Peyer's patch (tissue), 4 donors: ENCODE measurements at regions not wholly inside any gene's neighbourhood (a gene's known extent, or its start where the extent isn't known, plus 50 kb on each side); places are given as distances from the start of the nearest gene placed in this dataset.

ENCODE experiments used
- POLR2A ChIP-seq, 2 donors: fragments of 450-650 bp; IDR thresholded peaks; one replicate each; pipeline ENCODE4 v1.5.1; 2017; ENCODE audit warnings: antibody characterized with exemption in 2 of 2, mild to moderate bottlenecking in 2 of 2, moderate library complexity in 2 of 2
- TF ChIP-seq, protein P1 (sequence below), 6 experiments: fragments of 450-650 bp in 4 of 6; fragments of 200-600 bp in 2 of 6; sonication (generic) in 1 of 6; IDR thresholded peaks; one replicate each; pipeline ENCODE4 v1.5.1; 2017 to 2019; ENCODE audit warnings: antibody characterized with exemption in 6 of 6, mild to moderate bottlenecking in 3 of 6, moderate library complexity in 1 of 6

DNA sequence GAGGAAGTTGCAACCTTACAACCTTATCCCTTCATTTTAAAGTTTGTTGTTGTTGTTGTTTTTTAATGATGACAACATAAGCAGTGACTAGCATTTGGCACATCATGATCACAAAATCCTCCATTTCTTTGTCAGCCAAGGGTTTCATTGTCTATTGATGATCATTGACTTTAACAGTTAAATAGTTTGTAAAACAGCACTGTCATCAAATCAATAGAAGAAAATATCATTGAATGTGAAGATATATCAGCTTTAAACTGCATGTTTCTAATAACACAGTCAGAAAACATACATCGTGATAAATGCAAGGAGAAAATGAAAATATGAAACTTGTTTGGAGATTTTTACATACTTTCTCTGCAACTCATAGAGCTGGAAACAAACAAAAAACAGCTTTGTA, 922.3 kb upstream of the LRFN5 start:
- TF ChIP-seq, protein P1, sequence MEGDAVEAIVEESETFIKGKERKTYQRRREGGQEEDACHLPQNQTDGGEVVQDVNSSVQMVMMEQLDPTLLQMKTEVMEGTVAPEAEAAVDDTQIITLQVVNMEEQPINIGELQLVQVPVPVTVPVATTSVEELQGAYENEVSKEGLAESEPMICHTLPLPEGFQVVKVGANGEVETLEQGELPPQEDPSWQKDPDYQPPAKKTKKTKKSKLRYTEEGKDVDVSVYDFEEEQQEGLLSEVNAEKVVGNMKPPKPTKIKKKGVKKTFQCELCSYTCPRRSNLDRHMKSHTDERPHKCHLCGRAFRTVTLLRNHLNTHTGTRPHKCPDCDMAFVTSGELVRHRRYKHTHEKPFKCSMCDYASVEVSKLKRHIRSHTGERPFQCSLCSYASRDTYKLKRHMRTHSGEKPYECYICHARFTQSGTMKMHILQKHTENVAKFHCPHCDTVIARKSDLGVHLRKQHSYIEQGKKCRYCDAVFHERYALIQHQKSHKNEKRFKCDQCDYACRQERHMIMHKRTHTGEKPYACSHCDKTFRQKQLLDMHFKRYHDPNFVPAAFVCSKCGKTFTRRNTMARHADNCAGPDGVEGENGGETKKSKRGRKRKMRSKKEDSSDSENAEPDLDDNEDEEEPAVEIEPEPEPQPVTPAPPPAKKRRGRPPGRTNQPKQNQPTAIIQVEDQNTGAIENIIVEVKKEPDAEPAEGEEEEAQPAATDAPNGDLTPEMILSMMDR (IDR thresholded peaks at IDR 0.05), result no peak
- no peak for TF ChIP-seq POLR2A (IDR thresholded peaks at IDR 0.05)
